Bone marrow (tissue), 2 donors: ENCODE measurements at regions not wholly inside any gene's neighbourhood (a gene's known extent, or its start where the extent isn't known, plus 50 kb on each side); places are given as distances from the start of the nearest gene placed in this dataset.

ENCODE experiments used
- DNase-seq, 2 donors: peaks; one replicate each; lab custom pipeline; 2025; lab: John Stamatoyannopoulos, UW

GRCh38 chr5:2334719-2335118 is 416.8 kb downstream of the IRX2 start:
- DNase-seq, result no peak

GRCh38 chr5:2333291-2333690 is 418.2 kb downstream of the IRX2 start:
- DNase-seq, result no peak

GRCh38 chr5:2332521-2332920 is 419.0 kb downstream of the IRX2 start:
- no peak for DNase-seq

GRCh38 chr5:2330325-2331130 is 420.9 kb downstream of the IRX2 start:
- DNase-seq, result no peak

GRCh38 chr5:2329741-2330140 is 421.7 kb downstream of the IRX2 start:
- DNase-seq, result no peak

- DNase-seq, result no peak
Observed at GRCh38 chr5:2326601-2327000, 424.9 kb downstream of the IRX2 start.

- no peak for DNase-seq
Observed at GRCh38 chr5:2324788-2325187, 426.7 kb downstream of the IRX2 start.

GRCh38 chr5:2320611-2321010 is 430.9 kb downstream of the IRX2 start:
- no peak for DNase-seq

- no peak for DNase-seq
Observed at GRCh38 chr5:2317540-2317939, 433.9 kb downstream of the IRX2 start.

- DNase-seq, result no peak
Observed at GRCh38 chr5:2311851-2312250, 429.1 kb upstream of the IRX4 start.

- no peak for DNase-seq
Observed at GRCh38 chr5:2310946-2311345, 428.2 kb upstream of the IRX4 start.

GRCh38 chr5:2307631-2308030 is 424.9 kb upstream of the IRX4 start:
- no peak for DNase-seq

- DNase-seq, result no peak
Observed at GRCh38 chr5:2306711-2307110, 424.0 kb upstream of the IRX4 start.

GRCh38 chr5:2303431-2304100 is 420.8 kb upstream of the IRX4 start:
- no peak for DNase-seq

- DNase-seq, result no peak
Observed at GRCh38 chr5:2302169-2302568, 419.4 kb upstream of the IRX4 start.

GRCh38 chr5:2300861-2301574 is 418.3 kb upstream of the IRX4 start:
- no peak for DNase-seq

- DNase-seq, result no peak
Observed at GRCh38 chr5:2300421-2300820, 417.7 kb upstream of the IRX4 start.

- no peak for DNase-seq
Observed at GRCh38 chr5:2299388-2300220, 416.9 kb upstream of the IRX4 start.

- DNase-seq, result no peak
Observed at GRCh38 chr5:2298781-2299180, 416.1 kb upstream of the IRX4 start.

GRCh38 chr5:2297991-2298390 is 415.3 kb upstream of the IRX4 start:
- DNase-seq, result no peak

GRCh38 chr5:2295476-2295875 is 412.8 kb upstream of the IRX4 start:
- DNase-seq, result no peak

- no peak for DNase-seq
Observed at GRCh38 chr5:2293906-2294305, 411.2 kb upstream of the IRX4 start.
